ENCODE measurements at regions not wholly inside any gene's neighbourhood (a gene's known extent, or its start where the extent isn't known, plus 50 kb on each side); places are given as distances from the start of the nearest gene placed in this dataset.

- Histone ChIP-seq H3K9ac (ENCODE audit: low read length in 5 of 5) (no peak overlapping the region), H3K9me3 (ENCODE audit: control insufficient read depth in 5 of 5, low read length in 5 of 5) (peaks cover 3 to 11% (median 9%) of the 10 kb centered on the region in 5 donors), H3K27me3 (ENCODE audit: control insufficient read depth in 5 of 5, insufficient read depth in 4 of 5, low read length in 5 of 5) (no peaks in the 10 kb centered on the region), H3K27ac (ENCODE audit: low read depth, low read length) (no peak overlapping the region), H3K4me1 (ENCODE audit: control insufficient read depth in 5 of 5, insufficient read depth in 5 of 5, low read length in 5 of 5) (no peaks in the 10 kb centered on the region), H3K4me3 (ENCODE audit: low read depth in 1 of 5, low read length in 5 of 5) (no peak overlapping the region), H3K36me3 (ENCODE audit: control insufficient read depth in 5 of 5, insufficient read depth in 5 of 5, low read length in 5 of 5) (no peaks in the 10 kb centered on the region)
Observed at GRCh38 chr12:25014961-25015360, 66.1 kb upstream of the BCAT1 start.

- H3K27ac ChIP-seq (ENCODE audit: low read depth, low read length), result no peak overlapping the region
- no peaks in the 10 kb centered on the region for H3K36me3 ChIP-seq (ENCODE audit: control insufficient read depth in 5 of 5, insufficient read depth in 5 of 5, low read length in 5 of 5)
- H3K4me3 ChIP-seq (ENCODE audit: low read depth in 1 of 5, low read length in 5 of 5), result no peak overlapping the region
- H3K27me3 ChIP-seq (ENCODE audit: control insufficient read depth in 5 of 5, insufficient read depth in 4 of 5, low read length in 5 of 5), result no peaks in the 10 kb centered on the region
- no peaks in the 10 kb centered on the region for H3K9me3 ChIP-seq (ENCODE audit: control insufficient read depth in 5 of 5, low read length in 5 of 5)
- H3K4me1 ChIP-seq (ENCODE audit: control insufficient read depth in 5 of 5, insufficient read depth in 5 of 5, low read length in 5 of 5), result no peaks in the 10 kb centered on the region
- H3K9ac ChIP-seq (ENCODE audit: low read length in 5 of 5), result no peak overlapping the region
Observed at GRCh38 chr12:25013061-25013460, 64.2 kb upstream of the BCAT1 start.

DNA sequence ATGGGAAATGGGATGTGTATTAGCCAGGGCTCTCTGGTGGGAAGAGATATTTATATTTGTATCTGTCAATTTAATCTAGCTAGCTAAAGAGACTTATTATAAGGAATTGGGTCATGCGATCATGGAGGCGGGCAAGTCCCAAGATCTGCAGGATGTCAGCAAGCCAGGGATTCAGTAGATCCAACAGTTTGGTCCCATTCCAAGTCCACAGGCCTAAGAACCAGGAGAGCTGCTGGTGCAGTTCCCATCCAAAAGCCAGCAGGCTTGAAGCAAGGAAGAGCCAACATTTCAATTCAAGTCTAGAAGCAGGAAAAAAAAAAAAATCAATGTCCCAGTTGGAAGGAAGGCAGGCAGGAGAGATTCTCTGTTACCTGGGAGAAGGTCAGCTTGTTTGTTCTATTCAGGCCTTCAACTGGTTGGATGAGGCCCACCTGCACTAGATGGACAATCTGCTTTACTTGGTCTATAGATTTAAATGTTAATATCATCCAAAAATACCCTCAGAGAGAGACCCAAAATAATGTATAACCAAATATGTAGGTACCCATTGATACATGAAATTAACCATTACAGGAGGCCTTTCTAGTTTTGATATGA lies 60.7 kb upstream of the BCAT1 start:
- Histone ChIP-seq H3K9ac (ENCODE audit: low read length in 5 of 5) (no peak overlapping the region), H3K4me1 (ENCODE audit: control insufficient read depth in 5 of 5, insufficient read depth in 5 of 5, low read length in 5 of 5) (no peaks in the 10 kb centered on the region), H3K36me3 (ENCODE audit: control insufficient read depth in 5 of 5, insufficient read depth in 5 of 5, low read length in 5 of 5) (no peaks in the 10 kb centered on the region), H3K9me3 (ENCODE audit: control insufficient read depth in 5 of 5, low read length in 5 of 5) (no peaks in the 10 kb centered on the region), H3K27ac (ENCODE audit: low read depth, low read length) (no peak overlapping the region), H3K27me3 (ENCODE audit: control insufficient read depth in 5 of 5, insufficient read depth in 4 of 5, low read length in 5 of 5) (no peaks in the 10 kb centered on the region), H3K4me3 (ENCODE audit: low read depth in 1 of 5, low read length in 5 of 5) (no peak overlapping the region)

GRCh38 chr12:25005376-25005775 lies 56.5 kb upstream of the BCAT1 start:
- H3K9ac ChIP-seq (ENCODE audit: low read length in 5 of 5), result no peak overlapping the region
- no peaks in the 10 kb centered on the region for H3K9me3 ChIP-seq (ENCODE audit: control insufficient read depth in 5 of 5, low read length in 5 of 5)
- no peaks in the 10 kb centered on the region for H3K4me1 ChIP-seq (ENCODE audit: control insufficient read depth in 5 of 5, insufficient read depth in 5 of 5, low read length in 5 of 5)
- H3K4me3 ChIP-seq (ENCODE audit: low read depth in 1 of 5, low read length in 5 of 5), result no peak overlapping the region
- H3K27ac ChIP-seq (ENCODE audit: low read depth, low read length), result no peak overlapping the region
- no peaks in the 10 kb centered on the region for H3K36me3 ChIP-seq (ENCODE audit: control insufficient read depth in 5 of 5, insufficient read depth in 5 of 5, low read length in 5 of 5)
- no peaks in the 10 kb centered on the region for H3K27me3 ChIP-seq (ENCODE audit: control insufficient read depth in 5 of 5, insufficient read depth in 4 of 5, low read length in 5 of 5)

DNA sequence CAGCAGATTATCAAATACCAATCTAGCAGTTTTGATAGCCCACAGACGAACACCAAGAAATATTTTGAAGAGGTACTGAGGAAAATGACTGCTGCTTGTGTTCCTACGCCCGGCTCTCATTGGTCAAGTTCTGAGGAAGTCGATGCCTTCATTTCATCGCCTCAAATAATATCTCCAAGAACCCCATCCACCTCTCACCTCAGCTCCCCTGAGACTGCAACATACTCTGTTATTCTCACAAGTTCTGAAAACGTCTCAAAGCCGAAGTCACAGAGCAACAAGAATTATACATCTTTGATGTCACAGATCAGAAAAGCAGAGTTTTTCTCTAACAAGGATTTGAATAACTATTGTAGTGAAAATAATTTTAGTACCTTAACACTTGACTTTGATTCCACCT lies 55.5 kb upstream of the BCAT1 start:
- no peaks in the 10 kb centered on the region for H3K9me3 ChIP-seq (ENCODE audit: control insufficient read depth in 5 of 5, low read length in 5 of 5)
- no peaks in the 10 kb centered on the region for H3K36me3 ChIP-seq (ENCODE audit: control insufficient read depth in 5 of 5, insufficient read depth in 5 of 5, low read length in 5 of 5)
- no peaks in the 10 kb centered on the region for H3K27me3 ChIP-seq (ENCODE audit: control insufficient read depth in 5 of 5, insufficient read depth in 4 of 5, low read length in 5 of 5)
- no peaks in the 10 kb centered on the region for H3K4me1 ChIP-seq (ENCODE audit: control insufficient read depth in 5 of 5, insufficient read depth in 5 of 5, low read length in 5 of 5)
- no peak overlapping the region for H3K4me3 ChIP-seq (ENCODE audit: low read depth in 1 of 5, low read length in 5 of 5)
- H3K9ac ChIP-seq (ENCODE audit: low read length in 5 of 5), result no peak overlapping the region
- no peak overlapping the region for H3K27ac ChIP-seq (ENCODE audit: low read depth, low read length)

GRCh38 chr12:25001311-25001710 lies 52.4 kb upstream of the BCAT1 start:
- Histone ChIP-seq H3K9ac (ENCODE audit: low read length in 5 of 5) (no peak overlapping the region), H3K27me3 (ENCODE audit: control insufficient read depth in 5 of 5, insufficient read depth in 4 of 5, low read length in 5 of 5) (peaks cover 0 to 3% (median 0%) of the 10 kb centered on the region in 5 donors), H3K4me1 (ENCODE audit: control insufficient read depth in 5 of 5, insufficient read depth in 5 of 5, low read length in 5 of 5) (peaks cover 0 to 3% (median 0%) of the 10 kb centered on the region in 5 donors), H3K4me3 (ENCODE audit: low read depth in 1 of 5, low read length in 5 of 5) (no peak overlapping the region), H3K27ac (ENCODE audit: low read depth, low read length) (no peak overlapping the region), H3K36me3 (ENCODE audit: control insufficient read depth in 5 of 5, insufficient read depth in 5 of 5, low read length in 5 of 5) (no peaks in the 10 kb centered on the region), H3K9me3 (ENCODE audit: control insufficient read depth in 5 of 5, low read length in 5 of 5) (no peaks in the 10 kb centered on the region)

Measured in subcutaneous abdominal adipose tissue (tissue), 5 donors.